ENCODE measurements at regions not wholly inside any gene's neighbourhood (a gene's known extent, or its start where the extent isn't known, plus 50 kb on each side); places are given as distances from the start of the nearest gene placed in this dataset.
A peak's percentile ranks its signal among the peaks of the same experiment; 100 is the strongest.

DNA sequence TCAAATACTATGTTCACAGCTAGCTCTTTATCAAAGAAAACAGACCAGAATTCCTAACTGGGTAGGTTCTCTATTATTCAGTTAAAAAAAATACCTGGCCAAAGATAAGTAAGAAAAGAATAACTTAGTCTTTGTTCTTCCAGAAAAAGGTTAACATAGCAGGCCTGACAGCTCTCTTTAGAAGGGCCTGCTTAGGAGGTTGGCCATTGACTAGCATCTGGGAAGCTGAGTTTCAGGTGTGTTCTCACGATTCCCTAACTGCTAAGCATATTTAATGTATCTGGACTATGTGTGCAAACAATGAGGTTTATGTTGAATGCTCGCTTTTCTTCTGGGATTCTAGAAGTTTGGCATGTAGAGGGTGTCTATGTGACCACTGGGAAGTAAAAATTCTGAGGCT is 618.9 kb downstream of the HACE1 start:
- Histone ChIP-seq H3K9me3 (ENCODE audit: control insufficient read depth, low read length) (peaks cover 3% of the 10 kb centered on the region), H3K9ac (ENCODE audit: low read length) (no peak overlapping the region), H3K23ac (ENCODE audit: low read length in 2 of 2) (no peak overlapping the region), H2AK5ac (ENCODE audit: low read length, severe bottlenecking) (no peak overlapping the region), H4K8ac (ENCODE audit: low read length) (no peak overlapping the region), H3K4me2 (ENCODE audit: low read length, poor library complexity, severe bottlenecking) (no peak overlapping the region), H3K27ac (ENCODE audit: low read length, poor library complexity, severe bottlenecking) (no peak overlapping the region), H2BK12ac (ENCODE audit: low read length in 2 of 2) (no peak overlapping the region), H3K4me1 (ENCODE audit: control insufficient read depth, insufficient read depth, low read depth, low read length) (no peaks in the 10 kb centered on the region), H4K91ac (ENCODE audit: low read length) (no peak overlapping the region), H3K18ac (ENCODE audit: low read depth in 1 of 2, low read length in 2 of 2) (no peak overlapping the region), H3K36me3 (ENCODE audit: control insufficient read depth in 1 of 2, insufficient read depth in 2 of 2, low read depth in 1 of 2, low read length in 2 of 2) (no peaks in the 10 kb centered on the region), H3K4me3 (ENCODE audit: insufficient read depth in 1 of 2, low read depth in 1 of 2, low read length in 2 of 2) (no peak overlapping the region), H3K79me1 (replicated peaks; ENCODE audit: low read length, poor library complexity, severe bottlenecking) (no peaks in the 10 kb centered on the region), H2BK5ac (ENCODE audit: low read depth, low read length, poor library complexity, severe bottlenecking) (no peak overlapping the region), H2BK15ac (ENCODE audit: low read depth, poor library complexity, severe bottlenecking) (no peak overlapping the region), H2BK120ac (ENCODE audit: low read depth, low read length) (no peak overlapping the region), H3K27me3 (ENCODE audit: control insufficient read depth in 1 of 2, insufficient read depth in 1 of 2, low read length in 2 of 2) (no peaks in the 10 kb centered on the region), H2AFZ (ENCODE audit: low read depth, low read length) (no peak overlapping the region), H3K14ac (ENCODE audit: low read length in 2 of 2) (no peak overlapping the region), H3K4ac (ENCODE audit: low read depth in 1 of 2, low read length in 2 of 2) (no peak overlapping the region)
- no peak for DNase-seq
- WGBS = 93% methylated on average over 2 of the region's 2 CpGs

DNA sequence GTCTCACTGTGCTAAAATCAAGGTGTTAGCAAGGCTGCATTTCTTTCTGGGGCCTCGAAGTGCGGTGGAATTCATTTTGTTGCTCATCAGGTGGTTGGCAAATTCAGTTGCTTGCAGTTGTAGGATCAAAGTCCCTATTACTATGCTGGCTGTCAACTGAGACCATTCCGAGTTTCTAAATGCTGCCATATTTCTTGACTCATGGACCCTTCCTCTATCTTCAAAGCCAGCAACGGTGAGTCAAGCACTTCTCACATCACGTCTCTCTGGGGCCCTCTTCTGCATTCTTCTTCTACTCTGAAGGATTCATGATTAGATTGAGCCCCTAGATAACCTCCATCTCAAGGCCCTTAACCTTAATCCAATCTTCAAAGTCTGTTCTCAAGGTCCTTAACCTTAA is 619.7 kb downstream of the HACE1 start:
- no peak overlapping the region for H3K4me3 ChIP-seq (ENCODE audit: insufficient read depth in 1 of 2, low read depth in 1 of 2, low read length in 2 of 2)
- 88% methylated on average over 5 of the region's 5 CpGs for WGBS
- H3K27me3 ChIP-seq (ENCODE audit: control insufficient read depth in 1 of 2, insufficient read depth in 1 of 2, low read length in 2 of 2) = no peaks in the 10 kb centered on the region
- no peaks in the 10 kb centered on the region for H3K4me1 ChIP-seq (ENCODE audit: control insufficient read depth, insufficient read depth, low read depth, low read length)
- H4K8ac ChIP-seq (ENCODE audit: low read length) = no peak overlapping the region
- no peak overlapping the region for H3K4me2 ChIP-seq (ENCODE audit: low read length, poor library complexity, severe bottlenecking)
- H2AFZ ChIP-seq (ENCODE audit: low read depth, low read length) = no peak overlapping the region
- H3K79me1 ChIP-seq (replicated peaks; ENCODE audit: low read length, poor library complexity, severe bottlenecking) = no peaks in the 10 kb centered on the region
- DNase-seq = no peak
- H3K18ac ChIP-seq (ENCODE audit: low read depth in 1 of 2, low read length in 2 of 2) = no peak overlapping the region
- no peak overlapping the region for H3K27ac ChIP-seq (ENCODE audit: low read length, poor library complexity, severe bottlenecking)
- no peak overlapping the region for H2BK15ac ChIP-seq (ENCODE audit: low read depth, poor library complexity, severe bottlenecking)
- H2BK5ac ChIP-seq (ENCODE audit: low read depth, low read length, poor library complexity, severe bottlenecking) = no peak overlapping the region
- no peak overlapping the region for H4K91ac ChIP-seq (ENCODE audit: low read length)
- no peak overlapping the region for H2BK12ac ChIP-seq (ENCODE audit: low read length in 2 of 2)
- H3K36me3 ChIP-seq (ENCODE audit: control insufficient read depth in 1 of 2, insufficient read depth in 2 of 2, low read depth in 1 of 2, low read length in 2 of 2) = no peaks in the 10 kb centered on the region
- H3K9me3 ChIP-seq (ENCODE audit: control insufficient read depth, low read length) = peaks cover 3% of the 10 kb centered on the region
- no peak overlapping the region for H2AK5ac ChIP-seq (ENCODE audit: low read length, severe bottlenecking)
- H3K4ac ChIP-seq (ENCODE audit: low read depth in 1 of 2, low read length in 2 of 2) = no peak overlapping the region
- no peak overlapping the region for H3K23ac ChIP-seq (ENCODE audit: low read length in 2 of 2)
- no peak overlapping the region for H2BK120ac ChIP-seq (ENCODE audit: low read depth, low read length)
- H3K9ac ChIP-seq (ENCODE audit: low read length) = no peak overlapping the region
- H3K14ac ChIP-seq (ENCODE audit: low read length in 2 of 2) = no peak overlapping the region

DNA sequence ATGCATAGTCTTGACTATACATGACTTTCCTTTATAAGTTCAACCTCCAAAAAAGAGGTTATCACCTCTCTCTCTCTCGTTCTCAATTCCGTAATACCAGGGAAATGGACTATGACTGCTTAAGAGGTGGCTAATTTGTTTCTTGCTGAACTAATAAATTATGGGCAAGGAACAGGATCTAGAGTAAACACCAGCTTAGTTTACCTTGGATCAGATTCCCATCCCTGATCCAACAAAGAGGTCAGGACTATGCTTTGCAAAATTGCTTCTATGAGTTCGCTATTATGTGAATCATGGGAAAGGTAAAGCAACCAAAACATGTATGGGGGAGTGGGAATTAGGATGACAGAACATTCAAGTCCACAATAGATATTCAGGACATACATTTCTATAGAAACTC is 630.7 kb downstream of the HACE1 start:
- Histone ChIP-seq H2BK5ac (ENCODE audit: low read depth, low read length, poor library complexity, severe bottlenecking) (no peak overlapping the region), H2BK12ac (ENCODE audit: low read length in 2 of 2) (no peak overlapping the region), H3K4me3 (ENCODE audit: insufficient read depth in 1 of 2, low read depth in 1 of 2, low read length in 2 of 2) (no peak overlapping the region), H3K27ac (ENCODE audit: low read length, poor library complexity, severe bottlenecking) (no peak overlapping the region), H3K9ac (ENCODE audit: low read length) (no peak overlapping the region), H3K79me1 (replicated peaks; ENCODE audit: low read length, poor library complexity, severe bottlenecking) (no peaks in the 10 kb centered on the region), H3K36me3 (ENCODE audit: control insufficient read depth in 1 of 2, insufficient read depth in 2 of 2, low read depth in 1 of 2, low read length in 2 of 2) (no peaks in the 10 kb centered on the region), H2BK120ac (ENCODE audit: low read depth, low read length) (no peak overlapping the region), H3K23ac (ENCODE audit: low read length in 2 of 2) (no peak overlapping the region), H3K14ac (ENCODE audit: low read length in 2 of 2) (no peak overlapping the region), H4K91ac (ENCODE audit: low read length) (no peak overlapping the region), H2AK5ac (ENCODE audit: low read length, severe bottlenecking) (no peak overlapping the region), H3K27me3 (ENCODE audit: control insufficient read depth in 1 of 2, insufficient read depth in 1 of 2, low read length in 2 of 2) (no peaks in the 10 kb centered on the region), H3K4me1 (ENCODE audit: control insufficient read depth, insufficient read depth, low read depth, low read length) (no peaks in the 10 kb centered on the region), H2AFZ (ENCODE audit: low read depth, low read length) (no peak overlapping the region), H2BK15ac (ENCODE audit: low read depth, poor library complexity, severe bottlenecking) (no peak overlapping the region), H4K8ac (ENCODE audit: low read length) (no peak overlapping the region), H3K18ac (ENCODE audit: low read depth in 1 of 2, low read length in 2 of 2) (no peak overlapping the region), H3K4me2 (ENCODE audit: low read length, poor library complexity, severe bottlenecking) (no peak overlapping the region), H3K9me3 (ENCODE audit: control insufficient read depth, low read length) (no peaks in the 10 kb centered on the region), H3K4ac (ENCODE audit: low read depth in 1 of 2, low read length in 2 of 2) (no peak overlapping the region)
- WGBS = 100% methylated on average over 1 of the region's 3 CpGs
- no peak for DNase-seq

DNA sequence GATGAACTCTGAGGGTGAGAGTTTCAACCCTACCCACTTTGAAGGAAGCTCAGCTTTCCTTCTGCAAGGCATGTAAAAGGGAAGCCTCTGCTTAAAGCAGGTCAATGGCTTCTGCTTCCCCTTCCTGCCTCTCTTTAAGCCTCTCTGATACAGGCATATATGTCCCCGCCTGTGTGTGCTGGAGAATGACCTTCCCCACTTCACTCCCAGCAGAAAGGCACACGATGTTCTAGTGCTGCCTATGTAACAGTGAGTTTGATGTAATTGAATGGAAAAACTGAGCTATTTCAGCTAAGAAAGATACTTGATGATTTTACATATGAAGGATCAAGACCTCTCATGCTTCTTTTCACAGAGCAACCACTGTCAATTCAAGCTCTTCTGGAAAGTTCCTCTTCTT is 632.2 kb downstream of the HACE1 start:
- H3K14ac ChIP-seq (ENCODE audit: low read length in 2 of 2) = no peak overlapping the region
- no peaks in the 10 kb centered on the region for H3K9me3 ChIP-seq (ENCODE audit: control insufficient read depth, low read length)
- H3K18ac ChIP-seq (ENCODE audit: low read depth in 1 of 2, low read length in 2 of 2) = no peak overlapping the region
- no peak overlapping the region for H4K8ac ChIP-seq (ENCODE audit: low read length)
- H2BK5ac ChIP-seq (ENCODE audit: low read depth, low read length, poor library complexity, severe bottlenecking) = no peak overlapping the region
- no peak overlapping the region for H2AFZ ChIP-seq (ENCODE audit: low read depth, low read length)
- no peak overlapping the region for H2AK5ac ChIP-seq (ENCODE audit: low read length, severe bottlenecking)
- H3K4me1 ChIP-seq (ENCODE audit: control insufficient read depth, insufficient read depth, low read depth, low read length) = no peaks in the 10 kb centered on the region
- H2BK120ac ChIP-seq (ENCODE audit: low read depth, low read length) = no peak overlapping the region
- H3K9ac ChIP-seq (ENCODE audit: low read length) = no peak overlapping the region
- H3K27me3 ChIP-seq (ENCODE audit: control insufficient read depth in 1 of 2, insufficient read depth in 1 of 2, low read length in 2 of 2) = no peaks in the 10 kb centered on the region
- no peak overlapping the region for H2BK12ac ChIP-seq (ENCODE audit: low read length in 2 of 2)
- no peak overlapping the region for H3K4ac ChIP-seq (ENCODE audit: low read depth in 1 of 2, low read length in 2 of 2)
- no peaks in the 10 kb centered on the region for H3K36me3 ChIP-seq (ENCODE audit: control insufficient read depth in 1 of 2, insufficient read depth in 2 of 2, low read depth in 1 of 2, low read length in 2 of 2)
- H3K4me2 ChIP-seq (ENCODE audit: low read length, poor library complexity, severe bottlenecking) = no peak overlapping the region
- H3K27ac ChIP-seq (ENCODE audit: low read length, poor library complexity, severe bottlenecking) = no peak overlapping the region
- no CpG with 5 or more reads among the region's 2 CpGs for WGBS
- DNase-seq = peak; percentile 49
- no peak overlapping the region for H3K23ac ChIP-seq (ENCODE audit: low read length in 2 of 2)
- no peak overlapping the region for H3K4me3 ChIP-seq (ENCODE audit: insufficient read depth in 1 of 2, low read depth in 1 of 2, low read length in 2 of 2)
- H2BK15ac ChIP-seq (ENCODE audit: low read depth, poor library complexity, severe bottlenecking) = no peak overlapping the region
- no peaks in the 10 kb centered on the region for H3K79me1 ChIP-seq (replicated peaks; ENCODE audit: low read length, poor library complexity, severe bottlenecking)
- no peak overlapping the region for H4K91ac ChIP-seq (ENCODE audit: low read length)

Data from mesenchymal stem cell (in vitro differentiated cells and primary cell).